C4-2B (cell line): ENCODE measurements at regions not wholly inside any gene's neighbourhood (a gene's known extent, or its start where the extent isn't known, plus 50 kb on each side); places are given as distances from the start of the nearest gene placed in this dataset.

ENCODE experiments used
- H3K27ac ChIP-seq: fragments of 450-650 bp; 2 replicates; pipeline ENCODE4 v1.5.1; 2017
- ZFX ChIP-seq: fragments of 450-650 bp; IDR thresholded peaks from 2 replicates; pipeline ENCODE4 v1.6.1; 2017
- TF ChIP-seq, protein P1 (sequence below): fragments of 450-650 bp; conservative IDR thresholded peaks from 2 replicates; pipeline ENCODE4 v1.5.1; 2017; ENCODE audit warnings: mild to moderate bottlenecking

DNA sequence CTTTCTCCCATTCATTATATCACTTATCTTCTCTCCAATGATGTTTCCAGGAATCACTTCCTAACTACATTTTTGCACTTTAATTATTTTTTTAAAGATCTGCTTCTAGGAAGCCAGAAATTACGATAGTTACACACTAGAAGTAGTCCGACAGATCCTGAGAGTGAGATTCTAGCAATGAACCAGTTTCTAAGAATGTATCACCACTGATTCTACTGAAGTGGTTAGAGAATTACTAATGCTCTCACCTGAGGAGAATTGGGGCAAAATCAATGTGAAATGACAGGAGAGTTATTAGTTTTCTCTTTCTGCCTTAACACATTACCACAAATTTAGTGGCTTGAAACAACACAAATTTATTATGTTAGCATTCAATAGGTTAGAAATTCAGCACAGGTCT, 241.2 kb downstream of the CASP12 start:
- no peak for TF ChIP-seq ZFX
- TF ChIP-seq, protein P1, sequence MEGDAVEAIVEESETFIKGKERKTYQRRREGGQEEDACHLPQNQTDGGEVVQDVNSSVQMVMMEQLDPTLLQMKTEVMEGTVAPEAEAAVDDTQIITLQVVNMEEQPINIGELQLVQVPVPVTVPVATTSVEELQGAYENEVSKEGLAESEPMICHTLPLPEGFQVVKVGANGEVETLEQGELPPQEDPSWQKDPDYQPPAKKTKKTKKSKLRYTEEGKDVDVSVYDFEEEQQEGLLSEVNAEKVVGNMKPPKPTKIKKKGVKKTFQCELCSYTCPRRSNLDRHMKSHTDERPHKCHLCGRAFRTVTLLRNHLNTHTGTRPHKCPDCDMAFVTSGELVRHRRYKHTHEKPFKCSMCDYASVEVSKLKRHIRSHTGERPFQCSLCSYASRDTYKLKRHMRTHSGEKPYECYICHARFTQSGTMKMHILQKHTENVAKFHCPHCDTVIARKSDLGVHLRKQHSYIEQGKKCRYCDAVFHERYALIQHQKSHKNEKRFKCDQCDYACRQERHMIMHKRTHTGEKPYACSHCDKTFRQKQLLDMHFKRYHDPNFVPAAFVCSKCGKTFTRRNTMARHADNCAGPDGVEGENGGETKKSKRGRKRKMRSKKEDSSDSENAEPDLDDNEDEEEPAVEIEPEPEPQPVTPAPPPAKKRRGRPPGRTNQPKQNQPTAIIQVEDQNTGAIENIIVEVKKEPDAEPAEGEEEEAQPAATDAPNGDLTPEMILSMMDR: no peak
- H3K27ac ChIP-seq: no peak overlapping the region

DNA sequence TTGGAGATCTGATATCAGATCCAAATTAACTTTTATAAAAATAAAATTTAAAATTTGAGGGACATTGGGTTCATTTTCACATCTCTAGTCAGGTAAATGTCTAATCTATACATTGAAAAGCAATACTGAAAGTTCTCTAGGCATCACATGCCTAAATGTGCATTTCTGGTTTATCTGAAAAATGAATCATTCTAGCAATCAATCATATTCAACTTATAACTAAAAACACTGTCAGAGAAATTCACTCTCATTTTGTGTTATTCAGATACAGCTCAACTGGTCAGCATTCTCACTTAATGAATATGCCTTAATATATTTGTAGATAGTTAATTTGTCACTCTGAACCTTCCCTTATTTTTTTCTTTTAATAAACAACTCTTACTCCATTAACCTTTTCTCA, 243.2 kb downstream of the CASP12 start:
- no peak overlapping the region for H3K27ac ChIP-seq
- TF ChIP-seq, protein P1: no peak
- TF ChIP-seq ZFX: no peak

DNA sequence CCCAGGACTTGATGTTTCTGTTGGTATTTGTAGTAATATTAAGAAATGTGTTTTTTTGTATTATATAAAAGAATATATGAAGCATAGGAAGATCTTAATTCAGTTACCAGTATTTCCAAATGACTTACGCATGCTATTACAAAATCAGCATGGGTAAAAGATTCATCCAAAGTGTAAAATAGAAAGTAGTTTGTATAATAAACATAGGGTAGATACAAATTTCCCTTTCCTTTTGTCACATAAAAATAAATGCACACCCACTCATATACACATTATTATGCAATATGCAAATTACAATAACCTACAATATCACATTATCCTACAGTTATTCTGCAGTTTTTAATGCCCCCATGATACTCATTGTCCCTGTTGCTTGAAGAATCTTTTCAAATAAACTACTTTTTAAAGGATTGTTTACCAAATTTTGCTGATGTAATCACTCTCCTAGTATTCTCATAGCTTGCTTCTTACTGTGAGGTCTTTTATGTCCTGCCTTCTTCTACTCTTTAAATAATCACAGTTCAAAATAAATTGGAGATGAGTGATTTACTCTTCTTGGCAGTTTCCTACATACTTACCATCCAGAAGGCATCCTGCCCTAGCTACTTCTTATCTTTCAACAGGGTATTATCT, 244.0 kb downstream of the CASP12 start:
- H3K27ac ChIP-seq: no peak overlapping the region
- TF ChIP-seq ZFX: no peak
- TF ChIP-seq, protein P1: no peak

DNA sequence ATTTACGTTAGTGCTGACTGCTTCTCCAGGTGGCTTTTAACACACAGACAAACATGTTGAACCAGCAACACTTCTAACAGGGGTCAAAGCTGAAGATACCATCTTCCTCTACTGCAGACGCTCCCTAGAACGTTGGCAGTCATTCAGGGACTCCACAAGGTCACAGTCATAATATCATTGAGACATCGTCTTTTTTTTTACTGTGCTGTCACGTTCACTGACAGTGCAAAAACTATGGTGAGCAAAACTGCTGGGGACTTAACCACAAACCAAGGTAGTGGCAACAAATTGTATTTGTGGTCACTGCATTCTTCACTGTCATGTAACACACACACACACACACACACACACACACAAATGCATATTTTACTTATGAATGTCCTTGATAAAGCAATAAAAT, 244.9 kb downstream of the CASP12 start:
- TF ChIP-seq ZFX: no peak
- TF ChIP-seq, protein P1: no peak
- H3K27ac ChIP-seq: no peak overlapping the region

DNA sequence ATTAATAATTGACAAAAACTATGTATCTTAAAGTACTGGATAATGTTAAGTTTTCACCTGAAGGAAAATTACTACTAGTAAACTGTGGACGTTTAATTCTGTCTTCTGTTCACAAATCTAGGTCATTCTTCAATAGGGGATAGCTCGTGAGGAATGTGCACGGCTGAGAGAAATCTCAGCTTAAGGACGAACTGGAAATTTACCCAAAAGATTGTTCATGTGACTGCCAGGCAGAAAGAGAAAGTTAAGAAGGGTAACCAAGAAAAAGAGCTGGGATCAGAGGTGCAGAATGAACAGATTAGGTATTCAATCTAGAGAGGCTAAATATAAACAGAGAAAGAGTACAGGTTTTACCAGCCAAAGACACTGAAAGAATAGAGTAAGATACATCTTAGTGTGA, 245.3 kb downstream of the CASP12 start:
- TF ChIP-seq, protein P1: no peak
- TF ChIP-seq ZFX: no peak
- H3K27ac ChIP-seq: no peak overlapping the region

DNA sequence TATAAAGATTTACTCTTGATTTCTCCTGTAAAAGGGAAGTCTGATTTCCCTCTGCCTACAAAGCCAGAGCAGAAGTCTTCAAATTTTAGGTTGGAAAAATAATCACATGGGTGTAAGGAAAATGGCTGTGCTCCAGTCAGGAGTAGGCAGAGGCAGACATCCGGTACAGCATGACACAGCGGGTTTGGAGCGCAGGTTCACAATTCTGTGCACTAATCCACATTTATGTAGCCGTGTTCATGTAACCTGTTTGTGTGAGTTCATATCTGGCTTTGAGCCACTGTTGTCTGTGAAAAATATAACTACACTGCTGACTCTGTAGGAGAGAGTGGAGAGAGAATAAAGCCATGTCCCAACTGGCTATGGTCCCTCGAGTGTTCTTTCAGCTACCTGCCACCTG, 248.0 kb downstream of the CASP12 start:
- H3K27ac ChIP-seq: no peak overlapping the region
- TF ChIP-seq, protein P1: no peak
- no peak for TF ChIP-seq ZFX

DNA sequence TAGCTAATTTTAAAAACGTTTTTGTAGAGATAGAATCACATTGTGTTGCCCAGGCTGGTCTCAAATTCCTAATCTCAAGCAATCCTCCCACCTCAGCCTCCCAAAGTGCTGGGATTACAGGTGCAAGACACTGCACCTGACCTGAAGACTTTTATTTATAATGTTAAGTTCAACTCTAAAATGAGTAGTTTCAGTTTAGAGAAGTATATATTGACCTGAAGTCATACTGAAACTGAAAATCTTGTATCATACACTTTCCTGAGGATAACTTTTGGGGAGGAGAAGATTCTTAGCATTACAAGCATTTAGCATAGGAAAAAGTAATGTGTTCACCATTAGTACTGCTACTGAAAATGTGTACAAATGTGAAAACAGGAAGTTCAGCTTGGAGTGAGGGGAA, 249.3 kb downstream of the CASP12 start:
- H3K27ac ChIP-seq: no peak overlapping the region
- TF ChIP-seq, protein P1: no peak
- TF ChIP-seq ZFX: no peak
